Loucy (cell line): ENCODE measurements at regions not wholly inside any gene's neighbourhood (a gene's known extent, or its start where the extent isn't known, plus 50 kb on each side); places are given as distances from the start of the nearest gene placed in this dataset.

ENCODE experiments used
- CTCF ChIP-seq: fragments of 200-600 bp; sonication (generic); conservative IDR thresholded peaks from 2 replicates; pipeline ENCODE4 v1.5.1; 2014; ENCODE audit warnings: mild to moderate bottlenecking, antibody characterized with exemption, low read length
- EZH2phosphoT487 ChIP-seq: fragments of 200-600 bp; IDR thresholded peaks from 2 replicates; pipeline ENCODE4 v1.6.1; 2018; ENCODE audit warnings: antibody characterized with exemption, mild to moderate bottlenecking, moderate library complexity, borderline replicate concordance

DNA sequence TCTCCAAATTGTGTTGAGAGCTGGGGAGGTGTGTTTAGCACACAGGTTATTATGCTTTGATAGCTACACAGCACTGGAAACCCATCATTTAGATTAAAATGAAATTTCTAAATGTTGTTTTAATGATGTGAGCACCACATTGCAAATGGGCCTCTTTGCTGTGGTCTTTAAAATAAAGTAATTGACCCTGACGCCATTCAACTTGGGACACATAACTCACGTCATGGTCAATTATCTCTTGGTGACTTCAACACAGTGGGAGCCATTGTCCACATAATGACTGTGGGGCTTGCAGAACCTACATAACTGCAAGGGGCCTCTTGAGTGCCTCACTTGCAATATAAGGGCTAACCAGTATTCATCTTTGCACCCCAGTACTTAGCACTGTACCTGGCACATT is 280.4 kb downstream of the HLX start:
- no peak for TF ChIP-seq CTCF
- no peak for TF ChIP-seq EZH2phosphoT487
